Lower leg skin (tissue), 3 donors: ENCODE measurements at regions not wholly inside any gene's neighbourhood (a gene's known extent, or its start where the extent isn't known, plus 50 kb on each side); places are given as distances from the start of the nearest gene placed in this dataset.

Experiments used
- POLR2A ChIP-seq, 2 donors: fragments of 450-650 bp; IDR thresholded peaks; one replicate each; pipeline ENCODE4 v1.6.1; 2016 to 2017; ENCODE audit warnings: antibody characterized with exemption in 2 of 2, mild to moderate bottlenecking in 1 of 2, moderate library complexity in 1 of 2
- TF ChIP-seq, protein P1 (sequence below), 3 donors: fragments of 450-650 bp; IDR thresholded peaks; one replicate each; pipeline ENCODE4 v1.5.1; 2016; ENCODE audit warnings: antibody characterized with exemption in 3 of 3, mild to moderate bottlenecking in 3 of 3, moderate library complexity in 2 of 3

DNA sequence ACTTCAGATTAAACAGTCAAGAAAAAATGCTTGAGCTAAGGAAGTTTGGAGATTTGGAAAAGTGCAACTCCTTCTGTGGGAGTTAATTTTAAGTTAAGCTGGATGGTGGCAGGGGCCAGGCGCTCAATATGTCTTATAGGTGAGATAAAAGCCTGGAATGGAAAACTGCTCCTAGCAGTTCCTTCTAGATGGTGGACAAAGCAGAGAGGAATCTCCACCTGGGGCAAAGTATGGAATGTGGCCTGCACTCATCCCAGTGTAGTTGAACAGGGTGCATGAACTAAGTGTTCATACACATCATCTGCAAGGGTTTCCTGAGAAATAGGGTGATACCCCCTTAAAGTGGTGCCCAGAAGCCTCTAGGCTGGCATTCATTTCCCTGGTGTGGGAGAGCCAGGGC lies 227.1 kb downstream of the FGF13 start:
- TF ChIP-seq, protein P1, sequence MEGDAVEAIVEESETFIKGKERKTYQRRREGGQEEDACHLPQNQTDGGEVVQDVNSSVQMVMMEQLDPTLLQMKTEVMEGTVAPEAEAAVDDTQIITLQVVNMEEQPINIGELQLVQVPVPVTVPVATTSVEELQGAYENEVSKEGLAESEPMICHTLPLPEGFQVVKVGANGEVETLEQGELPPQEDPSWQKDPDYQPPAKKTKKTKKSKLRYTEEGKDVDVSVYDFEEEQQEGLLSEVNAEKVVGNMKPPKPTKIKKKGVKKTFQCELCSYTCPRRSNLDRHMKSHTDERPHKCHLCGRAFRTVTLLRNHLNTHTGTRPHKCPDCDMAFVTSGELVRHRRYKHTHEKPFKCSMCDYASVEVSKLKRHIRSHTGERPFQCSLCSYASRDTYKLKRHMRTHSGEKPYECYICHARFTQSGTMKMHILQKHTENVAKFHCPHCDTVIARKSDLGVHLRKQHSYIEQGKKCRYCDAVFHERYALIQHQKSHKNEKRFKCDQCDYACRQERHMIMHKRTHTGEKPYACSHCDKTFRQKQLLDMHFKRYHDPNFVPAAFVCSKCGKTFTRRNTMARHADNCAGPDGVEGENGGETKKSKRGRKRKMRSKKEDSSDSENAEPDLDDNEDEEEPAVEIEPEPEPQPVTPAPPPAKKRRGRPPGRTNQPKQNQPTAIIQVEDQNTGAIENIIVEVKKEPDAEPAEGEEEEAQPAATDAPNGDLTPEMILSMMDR (IDR thresholded peaks at IDR 0.05), result no peak
- TF ChIP-seq POLR2A (IDR thresholded peaks at IDR 0.05), result no peak
